GM21529 (cell line): ENCODE measurements at regions not wholly inside any gene's neighbourhood (a gene's known extent, or its start where the extent isn't known, plus 50 kb on each side); places are given as distances from the start of the nearest gene placed in this dataset.
"Not testable (repeated sequence)": the region's sequence is repeated elsewhere in the genome, so short reads cannot be mapped to it uniquely, and the experiment has no call there.

ENCODE experiments used
- ATAC-seq: cut with Tn5 transposase; IDR thresholded peaks from one replicate; pipeline ENCODE4 v1.9.1; 2021; ENCODE audit not compliant: unreplicated experiment

DNA sequence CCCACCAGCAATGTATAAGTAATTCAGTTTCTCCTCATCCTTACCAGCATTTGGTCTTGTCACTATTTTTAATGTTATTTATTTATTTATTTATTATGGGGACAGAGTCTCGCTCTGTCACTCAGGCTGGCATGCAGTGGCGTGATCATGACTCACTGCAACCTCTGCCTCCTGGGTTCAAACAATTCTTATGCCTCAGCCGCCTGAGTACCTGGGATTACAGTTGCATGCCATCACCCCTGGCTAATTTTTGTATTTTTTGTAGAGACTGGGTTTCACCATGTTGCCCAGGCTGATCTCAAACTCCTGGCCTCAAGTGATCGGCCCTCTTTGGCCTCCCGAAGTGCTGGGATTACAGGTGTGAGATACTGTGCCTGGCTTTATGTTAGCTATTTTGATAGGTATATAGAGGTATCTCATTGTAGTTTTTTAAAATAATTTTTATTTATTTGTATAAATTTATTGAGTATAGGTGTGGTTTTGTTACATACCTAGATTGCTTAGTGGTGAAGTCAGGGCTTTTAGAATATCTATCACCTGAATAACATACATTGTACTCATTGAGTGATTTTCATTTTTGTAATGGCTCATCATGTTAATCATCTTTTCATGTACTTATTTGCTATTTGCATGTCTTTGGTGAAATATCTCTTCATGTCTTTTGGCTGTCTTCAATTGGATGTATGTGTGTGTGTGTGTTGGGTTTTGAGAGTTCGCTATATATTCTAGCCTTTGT is 53.3 kb downstream of the TANC2 start:
- ATAC-seq = no peak

DNA sequence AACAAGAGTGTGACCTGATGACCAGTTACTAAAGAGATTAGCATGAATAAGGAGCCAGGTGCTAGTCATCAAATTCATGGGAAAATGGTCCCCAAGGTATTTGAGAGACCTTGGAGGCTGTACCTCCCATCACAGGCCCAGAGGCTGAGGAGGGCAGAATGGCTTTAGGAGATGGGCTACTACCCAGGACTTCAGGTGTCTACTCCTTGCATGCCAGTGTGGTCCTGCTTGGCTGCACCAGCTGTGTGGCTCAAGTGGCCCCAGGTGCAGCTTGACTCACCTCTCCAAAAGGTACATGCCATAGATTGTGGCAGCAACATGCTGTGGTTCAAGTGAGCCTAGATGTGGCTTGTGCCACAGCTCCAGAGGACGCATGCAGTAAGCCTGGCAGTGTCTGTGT is 56.5 kb downstream of the TANC2 start:
- no peak for ATAC-seq

DNA sequence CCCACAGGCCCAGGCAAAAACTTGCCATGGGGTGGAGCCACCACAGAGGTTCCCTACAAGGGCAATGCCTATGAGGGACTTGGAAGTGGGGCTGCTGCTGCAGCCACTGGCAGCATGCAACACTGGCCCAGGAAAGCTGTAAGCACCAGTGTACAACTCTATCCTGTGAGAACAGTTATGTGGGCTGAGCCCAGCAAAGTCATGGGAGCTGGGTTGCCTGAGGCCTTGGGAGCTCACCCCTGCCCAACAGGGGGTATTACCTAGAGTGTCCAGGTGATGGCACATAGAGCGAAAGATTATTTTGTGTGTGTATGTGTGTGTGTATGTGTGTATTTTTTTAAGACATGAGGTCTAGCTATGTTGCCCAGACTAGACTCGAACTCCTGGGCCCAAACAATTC is 57.0 kb downstream of the TANC2 start:
- no peak for ATAC-seq

DNA sequence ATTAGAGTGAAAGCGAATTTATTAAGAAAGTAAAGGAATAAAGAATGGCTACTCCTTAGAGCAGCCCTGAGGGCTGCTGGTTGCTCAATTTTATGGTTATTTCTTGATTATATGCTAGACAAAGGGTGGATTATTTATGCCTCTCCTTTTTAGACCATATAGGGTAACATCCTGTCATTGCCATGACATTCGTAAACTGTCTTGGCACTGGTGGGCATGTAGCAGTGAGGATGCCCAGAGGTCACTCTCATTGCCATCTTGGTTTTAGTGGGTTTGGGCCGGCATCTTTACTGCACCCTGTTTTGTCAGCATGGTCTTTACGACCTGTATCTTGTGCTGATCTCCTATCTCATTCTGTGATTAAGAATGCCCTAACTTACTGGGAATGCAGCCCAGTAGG is 58.2 kb downstream of the TANC2 start:
- no peak for ATAC-seq

DNA sequence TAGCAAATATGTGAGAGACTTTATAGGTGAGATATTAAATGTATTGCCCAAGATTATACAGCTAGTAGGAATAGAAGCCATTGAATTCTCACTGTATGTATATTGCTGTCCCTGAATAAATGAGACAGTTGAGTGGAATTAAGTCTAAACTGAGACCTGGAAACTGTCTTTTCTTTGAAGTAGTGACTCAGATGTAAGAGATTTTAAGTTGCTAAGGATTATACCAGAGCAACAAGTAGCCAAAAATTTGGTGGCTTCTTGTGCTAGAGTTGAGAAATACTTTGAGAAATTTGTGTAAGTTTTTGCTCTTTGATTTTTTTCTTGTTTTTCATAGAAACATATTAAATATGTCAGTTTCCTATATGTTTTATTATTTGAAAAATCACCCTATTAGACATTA is 58.7 kb downstream of the TANC2 start:
- no peak for ATAC-seq

DNA sequence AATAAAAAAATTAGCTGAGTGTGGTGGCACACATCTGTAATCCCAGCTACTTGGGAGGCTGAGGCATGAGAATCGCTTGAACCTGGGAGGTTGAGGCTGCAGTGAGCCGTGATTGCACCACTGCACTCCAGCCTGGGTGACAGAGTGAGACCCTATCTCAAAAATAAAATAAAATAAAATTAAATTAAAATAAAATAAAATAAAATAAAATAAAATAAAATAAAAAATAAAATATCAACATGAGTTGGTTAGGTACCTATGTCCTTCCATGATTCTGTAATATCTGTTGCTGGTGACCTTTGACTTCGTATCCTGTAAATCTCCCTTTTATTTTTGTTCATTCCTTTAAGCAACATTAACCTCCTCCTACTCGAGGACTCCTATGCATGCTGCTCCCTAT is 59.6 kb downstream of the TANC2 start:
- ATAC-seq = not testable (repeated sequence)

DNA sequence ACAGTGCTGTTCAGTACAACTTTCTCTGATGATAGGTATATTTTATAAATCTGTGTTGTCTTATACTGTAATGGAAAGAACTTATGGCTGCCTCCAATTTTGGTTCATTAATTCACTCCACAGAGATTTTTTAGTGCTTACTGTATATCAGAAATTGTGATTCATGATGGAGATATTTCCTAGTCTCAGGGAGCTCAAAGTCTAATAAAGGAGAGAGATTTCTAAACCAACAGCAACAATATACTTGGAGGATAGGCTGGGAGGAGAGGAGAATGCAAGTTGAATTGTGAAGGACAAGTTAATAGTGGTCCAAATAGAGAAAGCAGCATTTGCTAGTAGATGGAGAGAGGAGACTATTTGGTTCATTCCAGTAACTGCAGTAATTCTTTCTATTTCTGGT is 63.5 kb downstream of the TANC2 start:
- no peak for ATAC-seq

GRCh38 chr17:63032142-63032541 is 66.1 kb downstream of the TANC2 start:
- no peak for ATAC-seq

DNA sequence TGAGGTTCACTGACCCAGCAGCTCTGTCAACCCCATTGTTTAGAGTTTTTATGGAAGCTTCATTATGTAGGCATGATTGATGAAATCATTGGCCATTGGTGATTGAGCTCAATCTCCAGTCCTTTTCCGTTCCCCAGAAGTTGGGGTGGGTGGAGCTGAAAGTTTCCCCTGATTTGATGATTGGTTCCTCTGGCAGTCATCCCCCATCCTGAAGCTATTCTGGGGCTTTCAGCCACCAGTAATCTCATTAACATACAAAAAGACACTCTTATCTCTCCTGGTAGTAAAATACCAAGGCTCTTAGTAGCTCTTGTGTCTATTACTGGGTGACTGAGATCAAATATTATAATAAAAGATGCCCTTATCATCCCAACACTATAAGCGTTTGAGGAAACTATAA is 67.1 kb downstream of the TANC2 start:
- ATAC-seq = no peak

DNA sequence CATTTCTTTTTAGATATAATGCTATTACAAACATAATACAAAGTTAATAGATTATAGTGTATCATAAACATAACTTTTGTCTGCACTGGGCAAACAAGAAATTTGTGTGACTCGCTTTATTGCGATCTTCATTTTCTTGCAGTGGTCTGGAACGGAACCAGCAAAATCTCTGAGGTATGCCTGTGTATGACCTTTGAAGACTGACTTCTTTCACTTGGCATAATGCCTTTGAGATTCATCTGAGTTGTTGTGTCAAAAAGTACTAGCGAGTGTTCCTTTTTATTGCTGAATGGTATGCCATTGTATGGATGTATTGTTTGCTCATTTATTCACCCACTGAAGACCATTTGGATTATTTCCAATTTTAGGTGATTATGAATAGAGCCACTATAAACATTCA is 69.2 kb downstream of the TANC2 start:
- no peak for ATAC-seq

DNA sequence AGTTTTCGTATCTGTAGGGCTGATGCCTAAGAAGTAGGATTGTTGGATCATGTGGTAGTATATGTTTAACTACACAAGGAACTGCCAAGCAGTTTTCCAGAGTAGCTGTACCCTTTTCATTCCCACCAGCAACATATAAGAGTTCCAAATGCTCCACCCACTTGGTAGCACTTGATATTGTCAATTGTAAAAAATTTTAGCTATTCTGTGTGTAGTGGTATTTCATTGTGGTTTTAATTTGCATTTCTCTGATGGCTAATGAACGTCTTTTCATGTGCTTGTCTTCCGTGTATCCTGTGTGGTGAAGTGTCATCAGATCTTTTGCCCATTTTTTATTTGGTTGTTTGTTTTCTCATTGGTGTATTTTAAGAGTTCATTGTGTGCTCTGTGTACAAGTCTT is 69.7 kb downstream of the TANC2 start:
- ATAC-seq = no peak

DNA sequence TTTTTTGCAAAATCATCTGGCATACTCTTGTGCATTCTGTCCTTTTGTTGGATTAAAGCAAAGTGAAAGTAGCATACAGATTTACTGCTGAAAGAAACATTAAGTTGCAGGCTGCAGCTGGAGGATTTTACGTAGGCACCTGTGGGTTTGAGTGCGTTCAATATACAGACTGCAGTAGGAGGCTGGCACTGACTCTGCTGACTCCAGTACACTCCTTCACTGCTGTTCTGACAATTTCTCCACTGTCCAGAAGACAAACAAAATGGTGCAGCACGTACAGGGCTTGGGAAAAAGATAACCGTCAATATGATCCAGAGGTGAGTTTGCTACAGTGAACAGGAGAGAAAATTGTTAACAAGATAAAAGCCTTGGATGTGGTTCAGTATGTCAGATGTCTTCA is 73.3 kb downstream of the TANC2 start:
- ATAC-seq = no peak

DNA sequence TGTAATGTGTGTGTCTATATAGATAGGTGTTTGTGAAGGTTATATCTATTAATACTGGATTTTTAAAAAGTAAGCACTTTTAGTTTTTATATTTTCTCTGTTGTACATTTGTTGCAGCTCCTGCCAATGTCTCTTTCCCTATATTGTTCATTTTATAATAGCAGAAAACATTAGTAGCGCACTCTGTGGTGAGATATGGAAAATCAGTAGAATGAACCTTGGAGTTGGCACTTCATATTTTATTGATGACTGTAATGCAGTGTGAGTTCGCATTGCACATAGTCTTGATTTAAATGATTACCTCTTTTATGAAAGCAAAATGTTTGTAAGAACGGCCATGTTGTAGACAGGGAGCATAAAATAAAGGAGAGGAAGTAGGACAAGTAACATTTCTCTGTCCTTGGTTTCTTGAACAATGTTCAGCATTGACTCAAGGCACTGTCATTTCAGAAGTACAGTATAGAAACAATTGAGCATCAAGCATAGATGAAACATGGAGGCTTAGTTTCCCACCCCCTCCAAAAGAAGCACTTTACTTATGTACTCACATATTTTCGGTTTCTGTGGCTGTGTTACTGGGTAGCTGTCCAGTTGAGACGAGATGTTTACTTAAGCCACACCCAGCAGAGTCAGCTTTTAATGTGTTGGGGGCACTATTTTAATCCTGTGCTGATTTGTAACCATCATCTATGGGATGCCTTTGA is 74.0 kb downstream of the TANC2 start:
- ATAC-seq = no peak

DNA sequence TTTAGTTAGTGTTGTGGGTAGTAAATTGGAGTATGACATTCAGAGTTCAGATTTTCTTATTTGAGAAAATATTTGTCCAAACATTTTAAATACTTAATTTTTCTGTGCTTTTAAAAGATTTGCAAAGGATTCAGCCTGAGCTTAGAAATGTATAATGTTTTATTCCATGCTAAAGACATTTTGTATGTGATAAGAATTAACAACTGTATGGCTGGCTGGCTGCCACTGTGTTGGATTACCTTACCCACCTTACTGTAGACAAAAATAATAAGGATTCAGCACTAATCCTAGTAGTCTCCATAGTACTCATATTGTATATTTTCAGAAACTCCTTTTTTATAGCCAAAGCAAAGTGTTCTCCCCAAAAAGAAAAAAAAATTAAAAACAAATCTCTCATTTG is 74.8 kb downstream of the TANC2 start:
- no peak for ATAC-seq

DNA sequence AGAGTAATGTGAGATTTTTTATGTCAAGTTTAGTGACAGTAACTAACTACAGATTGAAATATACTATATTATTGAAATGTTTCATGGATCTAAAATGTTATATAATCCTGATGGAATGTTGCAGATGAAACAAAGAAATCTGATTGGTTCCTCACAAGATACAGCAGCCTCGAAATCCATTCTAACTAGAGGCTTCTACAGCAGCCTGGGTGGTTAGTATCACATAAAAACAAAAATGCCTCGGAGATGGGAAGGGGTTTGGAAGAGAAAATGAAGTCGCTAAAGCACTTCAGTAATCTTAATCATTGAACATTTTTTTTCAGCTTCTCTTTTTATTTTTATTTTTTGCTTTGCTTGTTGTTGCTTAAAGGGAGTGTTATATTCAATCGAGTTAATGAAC is 75.2 kb downstream of the TANC2 start:
- no peak for ATAC-seq

GRCh38 chr17:63041722-63042121 is 75.7 kb downstream of the TANC2 start:
- no peak for ATAC-seq

GRCh38 chr17:63042256-63042812 is 76.3 kb downstream of the TANC2 start:
- no peak for ATAC-seq

DNA sequence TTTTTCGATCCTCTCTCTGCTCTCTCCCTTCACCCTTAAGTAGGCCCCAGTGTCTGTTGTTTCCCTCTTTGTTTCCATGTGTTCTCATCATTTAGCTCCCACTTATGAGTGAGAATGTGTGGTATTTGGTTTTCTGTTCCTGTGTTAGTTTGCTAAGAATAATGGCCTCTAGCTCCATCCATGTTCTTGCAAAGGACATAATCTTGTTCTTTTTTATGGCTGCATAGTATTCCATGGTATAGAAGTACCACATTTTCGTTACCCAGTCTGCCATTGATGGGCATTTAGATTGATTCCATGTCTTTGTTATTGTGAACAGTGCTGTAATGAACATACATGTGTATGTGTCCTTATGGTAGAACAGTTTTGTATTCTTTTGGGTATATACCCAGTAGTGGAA is 91.5 kb downstream of the TANC2 start:
- not testable (repeated sequence) for ATAC-seq

DNA sequence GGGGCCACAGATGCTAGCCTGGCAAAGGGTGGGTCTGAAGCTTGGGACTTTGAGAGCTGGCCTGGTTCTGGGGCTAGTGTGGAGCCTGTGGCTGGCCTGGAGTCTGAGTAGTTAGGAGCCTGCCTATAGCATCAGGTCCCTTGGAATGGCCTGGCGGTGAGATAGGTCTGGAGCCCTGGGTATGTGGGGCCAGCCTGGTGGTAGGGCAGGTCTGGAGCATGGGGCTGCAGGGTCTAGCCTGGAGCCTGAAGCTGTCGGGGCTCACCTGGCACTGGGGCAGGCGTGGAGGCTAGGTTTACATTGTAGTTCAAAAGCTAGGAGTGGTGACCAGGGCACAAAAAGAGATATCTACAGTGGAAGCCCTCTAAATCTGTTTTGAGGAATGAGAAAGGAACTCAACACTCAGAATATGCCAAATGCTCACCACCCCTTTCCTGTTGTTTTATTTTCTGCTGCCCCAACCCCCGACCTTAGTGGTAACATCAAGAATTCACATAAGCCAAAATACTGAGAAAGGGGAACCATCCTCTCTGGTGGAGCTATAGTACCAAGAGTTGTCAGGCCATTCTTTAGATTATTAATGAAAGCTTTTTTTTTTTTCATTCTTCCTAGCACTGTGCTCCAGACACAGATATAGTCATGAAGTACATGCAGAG is 100.3 kb downstream of the TANC2 start:
- no peak for ATAC-seq

- ATAC-seq = no peak
These were observed 103.2 kb downstream of the TANC2 start for GRCh38 chr17:63069245-63069644.

DNA sequence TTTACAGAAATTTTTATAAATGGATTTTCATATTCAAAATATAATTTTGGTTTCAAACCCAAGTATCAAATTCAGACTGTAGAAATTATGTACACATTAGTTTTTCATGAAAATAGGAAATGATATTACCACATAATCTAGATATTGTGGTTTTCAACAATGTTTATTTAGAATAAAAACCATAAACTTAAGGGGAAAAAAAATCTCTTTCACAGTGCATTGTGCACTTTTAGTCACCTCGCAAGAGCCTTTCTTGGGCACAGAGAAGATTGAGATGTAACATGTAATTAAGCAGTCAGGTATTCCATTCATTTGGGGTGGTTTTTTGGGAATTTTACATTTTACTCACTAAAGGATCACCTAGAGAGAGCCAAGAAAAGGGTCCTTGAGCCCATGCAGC is 104.0 kb downstream of the TANC2 start:
- no peak for ATAC-seq

DNA sequence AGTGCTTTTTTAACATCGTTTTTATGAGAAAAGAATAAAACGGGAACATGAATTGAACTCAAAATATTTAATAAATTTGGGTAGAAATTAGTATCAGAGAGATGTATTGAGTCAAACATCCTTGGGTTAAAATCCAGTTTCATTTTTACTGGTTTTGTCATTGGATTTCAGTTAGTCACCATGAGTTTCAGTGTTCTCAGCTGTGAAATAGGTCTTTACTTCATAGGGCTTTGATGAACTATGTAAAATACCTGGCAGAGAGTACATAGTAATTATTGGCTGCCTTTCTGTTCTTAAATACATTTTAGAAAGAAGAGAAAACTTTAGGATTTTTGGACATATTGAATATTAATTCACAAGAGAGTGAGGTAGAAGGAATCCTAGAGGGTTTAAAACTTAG is 105.8 kb downstream of the TANC2 start:
- no peak for ATAC-seq
